ENCODE measurements at regions not wholly inside any gene's neighbourhood (a gene's known extent, or its start where the extent isn't known, plus 50 kb on each side); places are given as distances from the start of the nearest gene placed in this dataset.

DNA sequence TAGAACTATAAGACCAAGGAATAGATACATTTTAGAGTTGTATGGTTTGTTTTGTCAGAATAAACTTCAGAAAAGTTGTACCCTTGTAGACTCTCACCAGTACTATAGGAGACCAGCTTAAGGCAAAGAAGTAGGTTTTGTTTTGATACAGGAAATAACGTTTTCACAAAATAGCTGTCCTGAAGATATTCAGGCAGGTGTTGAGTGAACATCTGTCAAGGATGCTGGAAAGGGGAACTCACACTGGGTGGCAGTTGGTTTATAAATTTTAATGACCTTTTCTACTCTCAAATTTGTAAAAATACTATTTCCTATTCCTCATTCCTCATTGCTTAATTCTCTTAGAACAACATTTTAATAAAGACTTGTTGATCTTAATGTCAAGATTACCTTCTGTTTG, 174.0 kb upstream of the MAN1A1 start:
- no peak overlapping the region for H3K4me3 ChIP-seq (ENCODE audit: insufficient read depth, low read depth, low read length)

More for the DNA sequence above, 174.0 kb upstream of the MAN1A1 start:
- H3K4ac ChIP-seq (ENCODE audit: low read depth, low read length) = no peak overlapping the region
- no peak overlapping the region for H2BK120ac ChIP-seq (ENCODE audit: low read depth, low read length)
- H3K23ac ChIP-seq (ENCODE audit: low read depth, low read length) = no peak overlapping the region
- H3K9me3 ChIP-seq (ENCODE audit: control insufficient read depth, insufficient read depth, low read length) = no peaks in the 10 kb centered on the region
- H3K18ac ChIP-seq (ENCODE audit: low read depth, low read length) = no peak overlapping the region
- no peaks in the 10 kb centered on the region for H3K36me3 ChIP-seq (ENCODE audit: control insufficient read depth, insufficient read depth, low read length)
- no peak overlapping the region for H3K14ac ChIP-seq (replicated peaks; ENCODE audit: low read depth, low read length)
- WGBS, 2 experiments (ENCODE audit: extremely low coverage in 2 of 2, insufficient read length in 1 of 2) = no CpG with 5 or more reads among the region's 1 CpG
- CTCF ChIA-PET = no interaction called here
- TF ChIP-seq SMC3 (IDR thresholded peaks at IDR 0.05; ENCODE audit: low read depth, low read length) = no peak
- no peak for TF ChIP-seq POLR2A (IDR thresholded peaks at IDR 0.05; ENCODE audit: low read depth, low read length)
- TF ChIP-seq RCOR1 (IDR thresholded peaks at IDR 0.05; ENCODE audit: insufficient replicate concordance, low read length) = no peak
- no peak for TF ChIP-seq CHD1 (IDR thresholded peaks at IDR 0.05; ENCODE audit: low read depth, low read length)
- TF ChIP-seq MAFK (IDR thresholded peaks at IDR 0.05; ENCODE audit: low read depth, low read length) = no peak
- no peak for TF ChIP-seq MAZ (IDR thresholded peaks at IDR 0.05; ENCODE audit: borderline replicate concordance, low read depth, low read length)
- TF ChIP-seq MXI1 (IDR thresholded peaks at IDR 0.05; ENCODE audit: borderline replicate concordance, low read depth, low read length) = no peak
- TF ChIP-seq CEBPB (IDR thresholded peaks at IDR 0.05; ENCODE audit: low read depth, low read length) = no peak
- TF ChIP-seq FOS (IDR thresholded peaks at IDR 0.05; ENCODE audit: low read depth, low read length) = no peak
- TF ChIP-seq, protein P1, sequence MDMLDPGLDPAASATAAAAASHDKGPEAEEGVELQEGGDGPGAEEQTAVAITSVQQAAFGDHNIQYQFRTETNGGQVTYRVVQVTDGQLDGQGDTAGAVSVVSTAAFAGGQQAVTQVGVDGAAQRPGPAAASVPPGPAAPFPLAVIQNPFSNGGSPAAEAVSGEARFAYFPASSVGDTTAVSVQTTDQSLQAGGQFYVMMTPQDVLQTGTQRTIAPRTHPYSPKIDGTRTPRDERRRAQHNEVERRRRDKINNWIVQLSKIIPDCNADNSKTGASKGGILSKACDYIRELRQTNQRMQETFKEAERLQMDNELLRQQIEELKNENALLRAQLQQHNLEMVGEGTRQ (IDR thresholded peaks at IDR 0.05; ENCODE audit: low read depth, low read length) = no peak
- no peak for TF ChIP-seq NFE2L2 (IDR thresholded peaks at IDR 0.05; ENCODE audit: low read depth, low read length)
- TF ChIP-seq RAD21 (IDR thresholded peaks at IDR 0.05; ENCODE audit: low read length) = no peak
- no peak for TF ChIP-seq BHLHE40 (IDR thresholded peaks at IDR 0.05; ENCODE audit: low read depth, low read length)
- TF ChIP-seq, protein P2, sequence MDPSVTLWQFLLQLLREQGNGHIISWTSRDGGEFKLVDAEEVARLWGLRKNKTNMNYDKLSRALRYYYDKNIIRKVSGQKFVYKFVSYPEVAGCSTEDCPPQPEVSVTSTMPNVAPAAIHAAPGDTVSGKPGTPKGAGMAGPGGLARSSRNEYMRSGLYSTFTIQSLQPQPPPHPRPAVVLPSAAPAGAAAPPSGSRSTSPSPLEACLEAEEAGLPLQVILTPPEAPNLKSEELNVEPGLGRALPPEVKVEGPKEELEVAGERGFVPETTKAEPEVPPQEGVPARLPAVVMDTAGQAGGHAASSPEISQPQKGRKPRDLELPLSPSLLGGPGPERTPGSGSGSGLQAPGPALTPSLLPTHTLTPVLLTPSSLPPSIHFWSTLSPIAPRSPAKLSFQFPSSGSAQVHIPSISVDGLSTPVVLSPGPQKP (IDR thresholded peaks at IDR 0.05; ENCODE audit: borderline replicate concordance, low read depth, low read length) = no peak
- H2AFZ ChIP-seq (replicated peaks; ENCODE audit: low read length, poor library complexity) = no peak overlapping the region
- in situ Hi-C loops (cut with MboI; ENCODE audit: low sequenced_read_pairs) (no loop called here), intact Hi-C loops (cut with micrococcal nuclease) (no loop called here), dilution Hi-C loops (cut with HindIII; ENCODE audit: low sequenced_read_pairs, unreplicated experiment) (no loop called here)
- no peaks in the 10 kb centered on the region for H4K20me1 ChIP-seq (ENCODE audit: insufficient read depth, low read length)
- H3K56ac ChIP-seq (ENCODE audit: extremely low read depth, insufficient read depth, low read length) = no peak overlapping the region
- no TSS peak for BruUV-seq (replicated peaks)
- H4K8ac ChIP-seq (ENCODE audit: low read depth in 2 of 2, low read length in 2 of 2) = no peak overlapping the region
- ATAC-seq (ENCODE audit: low read depth) (no peak), DNase-seq (no peak)
- no peak overlapping the region for H3K4me2 ChIP-seq (ENCODE audit: low read depth, low read length)
- no peak overlapping the region for H3K27ac ChIP-seq (ENCODE audit: insufficient read depth, low read length)
- no peak overlapping the region for H4K91ac ChIP-seq (ENCODE audit: insufficient read depth, low read depth, low read length)
- H3K9me1 ChIP-seq (ENCODE audit: insufficient read depth, low read length) = no peaks in the 10 kb centered on the region
- no peak overlapping the region for H4K5ac ChIP-seq (ENCODE audit: low read depth, low read length)
- no peak overlapping the region for H2BK5ac ChIP-seq (ENCODE audit: low read depth, low read length, poor library complexity, severe bottlenecking)
- POLR2A ChIA-PET (ENCODE audit: unreplicated experiment) = no interaction called here
- H3K9ac ChIP-seq (ENCODE audit: low read depth, low read length) = no peak overlapping the region
- no peak overlapping the region for H2BK20ac ChIP-seq (ENCODE audit: low read depth, low read length)
- no peak overlapping the region for H2AK9ac ChIP-seq (replicated peaks; ENCODE audit: low read depth, low read length, poor library complexity)
- H2BK15ac ChIP-seq (ENCODE audit: low read depth, low read length) = no peak overlapping the region
- no peaks in the 10 kb centered on the region for H3K79me1 ChIP-seq (ENCODE audit: low read depth in 1 of 2, low read length in 2 of 2)
- no peaks in the 10 kb centered on the region for H3K4me1 ChIP-seq (ENCODE audit: control insufficient read depth, insufficient read depth, low read length)
- no peaks in the 10 kb centered on the region for H3K27me3 ChIP-seq (ENCODE audit: control insufficient read depth, insufficient read depth, low read length)
- H2AK5ac ChIP-seq (ENCODE audit: low read depth, low read length) = no peak overlapping the region

Data from IMR-90 (cell line).